GM12878 (cell line): ENCODE measurements at regions not wholly inside any gene's neighbourhood (a gene's known extent, or its start where the extent isn't known, plus 50 kb on each side); places are given as distances from the start of the nearest gene placed in this dataset.

Experiments
- ATAC-seq: fragments of 200-7000 bp; cut with Tn5 transposase; 3 replicates; pipeline ENCODE4 v1.9.1; 2020; ENCODE audit warnings: mild to moderate bottlenecking, moderate library complexity
- BruUV-seq: library from RNA; stranded (reverse); fragments of 400-500 nt; replicated peaks from 2 replicates; lab custom pipeline; 2021; lab: Mats Ljungman, UMichigan
- CTCF ChIA-PET: fragments of 300-600 bp; sonication (Branson Sonifier 250); formaldehyde crosslinking; extraction: SDS; loops from one replicate; lab custom pipeline; 2021; ENCODE audit warnings: inconsistent platforms; lab: Yijun Ruan, JAX
- POLR2A ChIA-PET: fragments of 350-600 bp; formaldehyde crosslinking; extraction: SDS; loops from one replicate; lab custom pipeline; 2021; ENCODE audit warnings: inconsistent platforms; lab: Charles Lee
- RAD21 ChIA-PET: fragments of 300-600 bp; sonication (Branson Sonifier 250); formaldehyde crosslinking; loops from one replicate; lab custom pipeline; 2023; ENCODE audit warnings: antibody characterized with exemption; ENCODE audit not compliant: unreplicated experiment; lab: Charles Lee
- SMC1A ChIA-PET: fragments of 300-600 bp; sonication (Branson Sonifier 250); formaldehyde crosslinking; loops from one replicate; lab custom pipeline; 2023; ENCODE audit not compliant: unreplicated experiment, uncharacterized antibody; lab: Charles Lee
- DNase-seq: peaks from one replicate; pipeline ENCODE4 v3.0.0-alpha.2; 2011; ENCODE audit warnings: low read depth, low spot score
- FAIRE-seq: peaks from 3 replicates; lab custom pipeline; 2011; peaks lifted over from hg19 to GRCh38; lab: Jason Lieb, UNC
- H2AFZ ChIP-seq: 2 replicates; pipeline ENCODE4 v1.6.0; 2011; ENCODE audit warnings: low read depth, low read length, control low read depth; ENCODE audit not compliant: control insufficient read depth
- H3K27ac ChIP-seq: 2 replicates; pipeline ENCODE4 v1.5.1; 2011; ENCODE audit warnings: control low read depth; ENCODE audit not compliant: control insufficient read depth, insufficient read depth
- H3K27me3 ChIP-seq, 2 experiments: replicated peaks in 1 of 2; 2 replicates each; pipeline versions ENCODE4 v1.6.0 to v1.6.1; 2011; ENCODE audit warnings: low read length in 1 of 2; ENCODE audit not compliant: control insufficient read depth in 2 of 2, insufficient read depth in 2 of 2
- H3K36me3 ChIP-seq, 2 experiments: 2 replicates each; pipeline ENCODE4 v1.5.1; 2011; ENCODE audit warnings: low read length in 1 of 2; ENCODE audit not compliant: control insufficient read depth in 2 of 2, insufficient read depth in 2 of 2
- H3K4me1 ChIP-seq: 2 replicates; pipeline ENCODE4 v1.6.1; 2011; ENCODE audit warnings: mild to moderate bottlenecking, low read length, moderate library complexity, mixed read lengths; ENCODE audit not compliant: control insufficient read depth, insufficient read depth
- H3K4me2 ChIP-seq: 2 replicates; pipeline ENCODE4 v1.6.0; 2011; ENCODE audit warnings: control low read depth; ENCODE audit not compliant: control insufficient read depth, insufficient read depth
- H3K4me3 ChIP-seq: fragments of 200-600 bp; sonication (generic); 2 replicates; pipeline ENCODE4 v1.5.1; 2016
- H3K79me2 ChIP-seq: 2 replicates; pipeline ENCODE4 v1.6.0; 2011; ENCODE audit warnings: low read length; ENCODE audit not compliant: control insufficient read depth, insufficient read depth
- H3K9ac ChIP-seq: 2 replicates; pipeline ENCODE4 v1.8.0; 2011; ENCODE audit warnings: low read length, control low read depth, mixed read lengths; ENCODE audit not compliant: control insufficient read depth, insufficient read depth
- H3K9me3 ChIP-seq: replicated peaks from 3 replicates; pipeline ENCODE4 v1.5.1; 2011; ENCODE audit warnings: mild to moderate bottlenecking, low read length; ENCODE audit not compliant: control insufficient read depth, insufficient read depth
- H4K20me1 ChIP-seq: 2 replicates; pipeline ENCODE4 v1.6.0; 2011; ENCODE audit not compliant: control insufficient read depth, insufficient read depth
- ASH2L ChIP-seq: fragments of 300-600, 200-600 bp; sonication (generic); IDR thresholded peaks from 2 replicates; pipeline ENCODE4 v1.6.1; 2017; ENCODE audit warnings: low read depth, mild to moderate bottlenecking, borderline replicate concordance
- ATF7 ChIP-seq: fragments of 450-650 bp; IDR thresholded peaks from 2 replicates; pipeline ENCODE4 v1.6.1; 2016; ENCODE audit warnings: low read depth, mild to moderate bottlenecking
- EGR1 ChIP-seq, 2 experiments: IDR thresholded peaks; 1 replicate in 1 of 2; 2 replicates in 1 of 2; pipeline ENCODE4 v1.6.1; 2011 to 2012; ENCODE audit warnings: low read depth in 2 of 2, low read length in 2 of 2, borderline replicate concordance in 1 of 2, mild to moderate bottlenecking in 1 of 2, moderate library complexity in 1 of 2
- ESRRA ChIP-seq: IDR thresholded peaks from 2 replicates; pipeline ENCODE4 v1.6.1; 2012; ENCODE audit warnings: mild to moderate bottlenecking, low read length, improper control_type of control experiment
- IRF4 ChIP-seq: IDR thresholded peaks from 2 replicates; pipeline ENCODE4 v1.6.1; 2011; ENCODE audit warnings: low read depth, low read length
- JUND ChIP-seq: IDR thresholded peaks from 2 replicates; pipeline ENCODE4 v1.6.1; 2012; ENCODE audit warnings: low read depth, mild to moderate bottlenecking, low read length, improper control_type of control experiment, moderate library complexity
- NR2C2 ChIP-seq: IDR thresholded peaks from 2 replicates; pipeline ENCODE4 v1.6.1; 2011; ENCODE audit warnings: borderline replicate concordance, low read depth; ENCODE audit not compliant: control insufficient read depth, insufficient read length
- NRF1 ChIP-seq: conservative IDR thresholded peaks from 2 replicates; pipeline ENCODE4 v1.6.1; 2011; ENCODE audit warnings: mild to moderate bottlenecking, low read depth, low read length, improper control_type of control experiment
- PML ChIP-seq: IDR thresholded peaks from 2 replicates; pipeline ENCODE4 v1.6.1; 2012; ENCODE audit warnings: low read length, inconsistent platforms
- POLR2AphosphoS5 ChIP-seq: IDR thresholded peaks from 2 replicates; pipeline ENCODE4 v1.6.1; 2011; ENCODE audit warnings: mild to moderate bottlenecking, low read length, inconsistent platforms
- RCOR1 ChIP-seq: conservative IDR thresholded peaks from 2 replicates; pipeline ENCODE4 v1.6.1; 2012; ENCODE audit warnings: low read depth, low read length, improper control_type of control experiment
- SMAD1 ChIP-seq: fragments of 450-650 bp; IDR thresholded peaks from 2 replicates; pipeline ENCODE4 v1.6.1; 2018; ENCODE audit warnings: mild to moderate bottlenecking, low read depth; ENCODE audit not compliant: partially characterized antibody
- STAT1 ChIP-seq: fragments of 450-650 bp; conservative IDR thresholded peaks from 2 replicates; pipeline ENCODE4 v1.6.1; 2014; ENCODE audit warnings: antibody characterized with exemption, mild to moderate bottlenecking
- SUPT20H ChIP-seq: IDR thresholded peaks from 2 replicates; pipeline ENCODE4 v1.6.1; 2011; ENCODE audit warnings: low read depth, mild to moderate bottlenecking, low read length, moderate library complexity, borderline replicate concordance; ENCODE audit not compliant: control insufficient read depth
- YY1 ChIP-seq: IDR thresholded peaks from 2 replicates; pipeline ENCODE4 v1.6.1; 2011; ENCODE audit warnings: low read depth, mild to moderate bottlenecking, low read length
- ZBTB11 ChIP-seq: fragments of 450-650 bp; formaldehyde crosslinking; IDR thresholded peaks from 2 replicates; pipeline ENCODE4 v1.5.0; 2022; ENCODE audit warnings: mild to moderate bottlenecking, missing genetic modification characterization
- whole genome bisulfite sequencing: methylation state at CpG from one replicate; pipeline ENCODE4 v1.1.6; 2016; ENCODE audit warnings: low lambda C conversion rate; ENCODE audit not compliant: insufficient replicate concordance, insufficient coverage; ENCODE audit errors: missing lambda C conversion rate; 5-methylcytosine and 5-hydroxymethylcytosine counted together
- in situ Hi-C: fragments of 300-500 bp; cut with MboI; formaldehyde crosslinking; loops from 9 replicates; pipeline ENCODE4 v1.14.3; 2018; ENCODE audit warnings: mixed read lengths
- intact Hi-C: fragments of 100-400 bp; cut with micrococcal nuclease; formaldehyde crosslinking; loops from one replicate; pipeline ENCODE4 v1.14.2; 2022; ENCODE audit not compliant: unreplicated experiment
- TF ChIP-seq, protein P1 (sequence below): fragments of 450-650 bp; IDR thresholded peaks from 2 replicates; pipeline ENCODE4 v1.6.1; 2017; ENCODE audit warnings: mild to moderate bottlenecking, moderate library complexity

DNA sequence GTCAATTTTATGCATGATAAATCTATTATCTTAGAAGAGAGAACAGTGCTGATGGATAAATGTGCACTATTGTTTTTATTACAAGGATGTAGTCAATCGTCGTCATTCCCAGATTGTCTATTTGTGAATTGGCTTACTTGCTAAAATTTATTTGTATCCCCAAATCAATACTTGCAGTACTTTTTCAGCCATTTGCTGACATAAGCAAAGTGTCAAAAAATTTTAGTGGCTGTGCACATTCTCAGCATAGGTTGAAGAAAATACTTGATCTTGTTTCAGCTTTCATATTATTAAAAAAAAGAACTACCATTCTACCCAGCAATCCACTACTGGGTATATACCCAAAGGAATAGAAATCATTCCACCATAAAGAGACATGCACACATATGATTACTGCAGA is 477.9 kb upstream of the CA10 start:
- Histone ChIP-seq H3K27me3 (no peaks in the 10 kb centered on the region), H3K9me3 (no peaks in the 10 kb centered on the region), H2AFZ (no peak overlapping the region), H3K4me1 (no peaks in the 10 kb centered on the region), H3K36me3 (no peaks in the 10 kb centered on the region), H3K79me2 (no peaks in the 10 kb centered on the region), H3K4me2 (no peak overlapping the region), H4K20me1 (no peaks in the 10 kb centered on the region), H3K9ac (no peak overlapping the region), H3K4me3 (no peak overlapping the region), H3K27ac (no peak overlapping the region)
- no TSS peak for BruUV-seq
- POLR2A ChIA-PET: no interaction called here
- RAD21 ChIA-PET: no interaction called here
- SMC1A ChIA-PET: interaction anchor here (0.6 to 1.8 kb wide), 2 partner anchors 18 to 1005 kb away, joined by 3 read pairs; no protein-coding TSS in a partner anchor
- CTCF ChIA-PET: no interaction called here
- no peak for TF ChIP-seq SMAD1
- TF ChIP-seq NRF1: no peak
- no peak for TF ChIP-seq ASH2L
- TF ChIP-seq JUND: no peak
- TF ChIP-seq RCOR1: no peak
- no peak for TF ChIP-seq IRF4
- TF ChIP-seq ZBTB11: no peak
- no peak for TF ChIP-seq NR2C2
- TF ChIP-seq SUPT20H: no peak
- no peak for TF ChIP-seq ESRRA
- TF ChIP-seq YY1: no peak
- TF ChIP-seq EGR1 (IDR thresholded peaks at IDR 0.05; ENCODE audit: borderline replicate concordance in 1 of 2, low read depth in 2 of 2, low read length in 2 of 2): no peak
- TF ChIP-seq, protein P1, sequence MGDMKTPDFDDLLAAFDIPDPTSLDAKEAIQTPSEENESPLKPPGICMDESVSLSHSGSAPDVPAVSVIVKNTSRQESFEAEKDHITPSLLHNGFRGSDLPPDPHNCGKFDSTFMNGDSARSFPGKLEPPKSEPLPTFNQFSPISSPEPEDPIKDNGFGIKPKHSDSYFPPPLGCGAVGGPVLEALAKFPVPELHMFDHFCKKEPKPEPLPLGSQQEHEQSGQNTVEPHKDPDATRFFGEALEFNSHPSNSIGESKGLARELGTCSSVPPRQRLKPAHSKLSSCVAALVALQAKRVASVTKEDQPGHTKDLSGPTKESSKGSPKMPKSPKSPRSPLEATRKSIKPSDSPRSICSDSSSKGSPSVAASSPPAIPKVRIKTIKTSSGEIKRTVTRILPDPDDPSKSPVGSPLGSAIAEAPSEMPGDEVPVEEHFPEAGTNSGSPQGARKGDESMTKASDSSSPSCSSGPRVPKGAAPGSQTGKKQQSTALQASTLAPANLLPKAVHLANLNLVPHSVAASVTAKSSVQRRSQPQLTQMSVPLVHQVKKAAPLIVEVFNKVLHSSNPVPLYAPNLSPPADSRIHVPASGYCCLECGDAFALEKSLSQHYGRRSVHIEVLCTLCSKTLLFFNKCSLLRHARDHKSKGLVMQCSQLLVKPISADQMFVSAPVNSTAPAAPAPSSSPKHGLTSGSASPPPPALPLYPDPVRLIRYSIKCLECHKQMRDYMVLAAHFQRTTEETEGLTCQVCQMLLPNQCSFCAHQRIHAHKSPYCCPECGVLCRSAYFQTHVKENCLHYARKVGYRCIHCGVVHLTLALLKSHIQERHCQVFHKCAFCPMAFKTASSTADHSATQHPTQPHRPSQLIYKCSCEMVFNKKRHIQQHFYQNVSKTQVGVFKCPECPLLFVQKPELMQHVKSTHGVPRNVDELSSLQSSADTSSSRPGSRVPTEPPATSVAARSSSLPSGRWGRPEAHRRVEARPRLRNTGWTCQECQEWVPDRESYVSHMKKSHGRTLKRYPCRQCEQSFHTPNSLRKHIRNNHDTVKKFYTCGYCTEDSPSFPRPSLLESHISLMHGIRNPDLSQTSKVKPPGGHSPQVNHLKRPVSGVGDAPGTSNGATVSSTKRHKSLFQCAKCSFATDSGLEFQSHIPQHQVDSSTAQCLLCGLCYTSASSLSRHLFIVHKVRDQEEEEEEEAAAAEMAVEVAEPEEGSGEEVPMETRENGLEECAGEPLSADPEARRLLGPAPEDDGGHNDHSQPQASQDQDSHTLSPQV: no peak
- no peak for TF ChIP-seq POLR2AphosphoS5
- TF ChIP-seq PML: no peak
- no peak for TF ChIP-seq STAT1
- TF ChIP-seq ATF7: no peak
- DNase-seq (no peak), ATAC-seq (no peak), FAIRE-seq (no peak)
- WGBS: 0% methylated on average over 2 of the region's 2 CpGs
- intact Hi-C loops: no loop called here
- in situ Hi-C loops: no loop called here
